IMR-90 (cell line): ENCODE measurements at regions not wholly inside any gene's neighbourhood (a gene's known extent, or its start where the extent isn't known, plus 50 kb on each side); places are given as distances from the start of the nearest gene placed in this dataset.

Source experiments
- ATAC-seq: fragments of 200-7000 bp; cut with Tn5 transposase; 2 replicates; pipeline ENCODE4 v1.9.1; 2020; ENCODE audit warnings: low read depth, mild to moderate bottlenecking, moderate library complexity
- BruUV-seq: library from RNA; stranded (reverse); fragments of 400-500 nt; replicated peaks from 2 replicates; lab custom pipeline; 2021; lab: Mats Ljungman, UMichigan
- CTCF ChIA-PET: fragments of 300-600 bp; formaldehyde crosslinking; extraction: SDS; loops from one replicate; lab custom pipeline; 2021; ENCODE audit warnings: antibody characterized with exemption; lab: Yijun Ruan, JAX
- POLR2A ChIA-PET: fragments of 300-600 bp; sonication (Branson Sonifier 250); formaldehyde crosslinking; loops from one replicate; lab custom pipeline; 2022; ENCODE audit warnings: antibody characterized with exemption; ENCODE audit not compliant: unreplicated experiment; lab: Charles Lee
- DNase-seq: peaks from one replicate; pipeline ENCODE4 v3.0.0; 2013
- H2AFZ ChIP-seq: replicated peaks from 2 replicates; pipeline ENCODE3; 2013; ENCODE audit warnings: low read length, mild to moderate bottlenecking; ENCODE audit not compliant: poor library complexity
- H2AK5ac ChIP-seq: 2 replicates; pipeline ENCODE4 v1.6.1; 2013; ENCODE audit warnings: low read depth, low read length, inconsistent platforms
- H2AK9ac ChIP-seq: replicated peaks from 2 replicates; pipeline ENCODE3; 2013; ENCODE audit warnings: mild to moderate bottlenecking, low read depth, low read length, moderate library complexity; ENCODE audit not compliant: poor library complexity
- H2BK120ac ChIP-seq: 2 replicates; pipeline ENCODE4 v1.6.1; 2013; ENCODE audit warnings: low read depth, low read length, inconsistent platforms
- H2BK15ac ChIP-seq: 3 replicates; pipeline ENCODE4 v1.6.1; 2013; ENCODE audit warnings: low read depth, low read length, inconsistent platforms
- H2BK20ac ChIP-seq: 2 replicates; pipeline ENCODE4 v1.6.1; 2013; ENCODE audit warnings: low read depth, mild to moderate bottlenecking, inconsistent platforms, low read length, moderate library complexity
- H2BK5ac ChIP-seq: 2 replicates; pipeline ENCODE4 v1.6.1; 2013; ENCODE audit warnings: mild to moderate bottlenecking, low read depth, low read length, inconsistent platforms; ENCODE audit not compliant: poor library complexity, severe bottlenecking
- H3K14ac ChIP-seq: replicated peaks from 2 replicates; pipeline ENCODE4 v1.6.1; 2013; ENCODE audit warnings: low read depth, low read length, inconsistent platforms
- H3K18ac ChIP-seq: 2 replicates; pipeline ENCODE4 v1.6.1; 2013; ENCODE audit warnings: low read depth, low read length, control low read depth
- H3K23ac ChIP-seq: 2 replicates; pipeline ENCODE4 v1.6.1; 2013; ENCODE audit warnings: low read depth, low read length, inconsistent platforms
- H3K27ac ChIP-seq: 2 replicates; pipeline ENCODE4 v1.5.1; 2013; ENCODE audit warnings: mild to moderate bottlenecking, control low read depth, low read length; ENCODE audit not compliant: insufficient read depth
- H3K27me3 ChIP-seq: 2 replicates; pipeline ENCODE4 v1.6.1; 2013; ENCODE audit warnings: low read length; ENCODE audit not compliant: control insufficient read depth, insufficient read depth
- H3K36me3 ChIP-seq: 2 replicates; pipeline ENCODE4 v1.6.1; 2013; ENCODE audit warnings: low read length, mixed read lengths; ENCODE audit not compliant: control insufficient read depth, insufficient read depth
- H3K4ac ChIP-seq: 2 replicates; pipeline ENCODE4 v1.6.1; 2013; ENCODE audit warnings: low read depth, low read length, inconsistent platforms
- H3K4me1 ChIP-seq: 2 replicates; pipeline ENCODE4 v1.6.1; 2013; ENCODE audit warnings: low read length, mixed read lengths; ENCODE audit not compliant: control insufficient read depth, insufficient read depth
- H3K4me2 ChIP-seq: 2 replicates; pipeline ENCODE4 v1.6.1; 2013; ENCODE audit warnings: low read depth, mild to moderate bottlenecking, control low read depth, low read length, moderate library complexity
- H3K4me3 ChIP-seq: 2 replicates; pipeline ENCODE4 v1.5.1; 2013; ENCODE audit warnings: low read depth, mild to moderate bottlenecking, control low read depth, low read length, moderate library complexity; ENCODE audit not compliant: insufficient read depth
- H3K56ac ChIP-seq: 2 replicates; pipeline ENCODE4 v1.6.1; 2013; ENCODE audit warnings: low read length, inconsistent platforms; ENCODE audit not compliant: insufficient read depth; ENCODE audit errors: extremely low read depth
- H3K79me1 ChIP-seq, 2 experiments: 2 replicates each; pipeline ENCODE4 v1.6.1; 2013; ENCODE audit warnings: low read length in 2 of 2, inconsistent platforms in 1 of 2, low read depth in 1 of 2
- H3K9ac ChIP-seq: 2 replicates; pipeline ENCODE4 v1.6.1; 2013; ENCODE audit warnings: low read depth, low read length, control low read depth
- H3K9me1 ChIP-seq: 2 replicates; pipeline ENCODE4 v1.6.1; 2013; ENCODE audit warnings: low read length, inconsistent platforms; ENCODE audit not compliant: insufficient read depth
- H3K9me3 ChIP-seq: 2 replicates; pipeline ENCODE4 v1.6.1; 2013; ENCODE audit warnings: low read length; ENCODE audit not compliant: control insufficient read depth, insufficient read depth
- H4K20me1 ChIP-seq: 2 replicates; pipeline ENCODE4 v1.6.1; 2013; ENCODE audit warnings: low read length, inconsistent platforms; ENCODE audit not compliant: insufficient read depth
- H4K5ac ChIP-seq: 2 replicates; pipeline ENCODE4 v1.6.1; 2013; ENCODE audit warnings: mild to moderate bottlenecking, low read depth, low read length, control low read depth
- H4K8ac ChIP-seq, 2 experiments: 2 replicates each; pipeline ENCODE4 v1.6.1; 2013; ENCODE audit warnings: low read depth in 2 of 2, low read length in 2 of 2, control low read depth in 1 of 2, inconsistent platforms in 1 of 2
- H4K91ac ChIP-seq: 2 replicates; pipeline ENCODE4 v1.6.1; 2013; ENCODE audit warnings: low read depth, low read length, inconsistent platforms; ENCODE audit not compliant: insufficient read depth
- BHLHE40 ChIP-seq: fragments of 150-350 bp; IDR thresholded peaks from 2 replicates; pipeline ENCODE4 v1.6.1; 2016; ENCODE audit warnings: mild to moderate bottlenecking, low read depth, low read length
- FOS ChIP-seq: fragments of 150-350 bp; IDR thresholded peaks from 2 replicates; pipeline ENCODE4 v1.6.1; 2016; ENCODE audit warnings: low read depth, low read length
- RFX5 ChIP-seq: IDR thresholded peaks from 2 replicates; pipeline ENCODE4 v1.8.0; 2012; ENCODE audit warnings: low read depth, mild to moderate bottlenecking, low read length, moderate library complexity
- WGBS, 2 experiments: methylation state at CpG; one replicate each; pipeline versions ENCODE4 v1.1.5 to v1.1.7; 2013; ENCODE audit warnings: missing lambda C conversion rate in 2 of 2; ENCODE audit not compliant: insufficient read length in 1 of 2; ENCODE audit errors: extremely low coverage in 2 of 2; 5-methylcytosine and 5-hydroxymethylcytosine counted together
- dilution Hi-C: fragments of 300-500 bp; cut with HindIII; formaldehyde crosslinking; loops from one replicate; pipeline ENCODE4 v1.14.3; 2018; ENCODE audit warnings: low sequenced_read_pairs; ENCODE audit not compliant: unreplicated experiment
- in situ Hi-C: fragments of 300-500 bp; cut with MboI; formaldehyde crosslinking; loops from 3 replicates; pipeline ENCODE4 v1.14.3; 2019; ENCODE audit warnings: low sequenced_read_pairs, inconsistent platforms, mixed read lengths
- intact Hi-C: fragments of 100-400 bp; cut with micrococcal nuclease; formaldehyde crosslinking; loops from 2 replicates; pipeline ENCODE4 v1.10.0; 2022
- TF ChIP-seq, protein P1 (sequence below): conservative IDR thresholded peaks from 2 replicates; pipeline ENCODE4 v1.5.1; 2012; ENCODE audit warnings: mild to moderate bottlenecking, low read depth, low read length, improper control_type of control experiment

- CTCF ChIA-PET, result no interaction called here
- no peak overlapping the region for H3K4ac ChIP-seq
- DNase-seq, result no peak
- H3K9me3 ChIP-seq, result 0 out of 2 replicates have a peak, but pooled peaks cover 2% of the 10 kb centered on the region
- TF ChIP-seq RFX5 (no peak), BHLHE40 (no peak), FOS (no peak)
- TF ChIP-seq, protein P1, sequence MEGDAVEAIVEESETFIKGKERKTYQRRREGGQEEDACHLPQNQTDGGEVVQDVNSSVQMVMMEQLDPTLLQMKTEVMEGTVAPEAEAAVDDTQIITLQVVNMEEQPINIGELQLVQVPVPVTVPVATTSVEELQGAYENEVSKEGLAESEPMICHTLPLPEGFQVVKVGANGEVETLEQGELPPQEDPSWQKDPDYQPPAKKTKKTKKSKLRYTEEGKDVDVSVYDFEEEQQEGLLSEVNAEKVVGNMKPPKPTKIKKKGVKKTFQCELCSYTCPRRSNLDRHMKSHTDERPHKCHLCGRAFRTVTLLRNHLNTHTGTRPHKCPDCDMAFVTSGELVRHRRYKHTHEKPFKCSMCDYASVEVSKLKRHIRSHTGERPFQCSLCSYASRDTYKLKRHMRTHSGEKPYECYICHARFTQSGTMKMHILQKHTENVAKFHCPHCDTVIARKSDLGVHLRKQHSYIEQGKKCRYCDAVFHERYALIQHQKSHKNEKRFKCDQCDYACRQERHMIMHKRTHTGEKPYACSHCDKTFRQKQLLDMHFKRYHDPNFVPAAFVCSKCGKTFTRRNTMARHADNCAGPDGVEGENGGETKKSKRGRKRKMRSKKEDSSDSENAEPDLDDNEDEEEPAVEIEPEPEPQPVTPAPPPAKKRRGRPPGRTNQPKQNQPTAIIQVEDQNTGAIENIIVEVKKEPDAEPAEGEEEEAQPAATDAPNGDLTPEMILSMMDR, result no peak
- dilution Hi-C loops (no loop called here), in situ Hi-C loops (no loop called here), intact Hi-C loops (no loop called here)
- H2BK15ac ChIP-seq, result no peak overlapping the region
- H3K23ac ChIP-seq, result no peak overlapping the region
- no peak for ATAC-seq
- H3K9me1 ChIP-seq, result no peaks in the 10 kb centered on the region
- H2AFZ ChIP-seq, result no peak overlapping the region
- no peaks in the 10 kb centered on the region for H3K36me3 ChIP-seq
- H3K79me1 ChIP-seq, result no peaks in the 10 kb centered on the region
- H3K56ac ChIP-seq, result no peak overlapping the region
- no peak overlapping the region for H4K5ac ChIP-seq
- no peak overlapping the region for H3K27ac ChIP-seq
- H3K9ac ChIP-seq, result no peak overlapping the region
- H4K20me1 ChIP-seq, result no peaks in the 10 kb centered on the region
- H3K18ac ChIP-seq, result no peak overlapping the region
- H2AK9ac ChIP-seq, result no peak overlapping the region
- H4K8ac ChIP-seq, result no peak overlapping the region
- WGBS, 2 experiments, result no CpG with 5 or more reads among the region's 1 CpG
- no peak overlapping the region for H2BK20ac ChIP-seq
- no peak overlapping the region for H3K14ac ChIP-seq
- no TSS peak for BruUV-seq
- H2BK120ac ChIP-seq, result no peak overlapping the region
- H3K27me3 ChIP-seq, result no peaks in the 10 kb centered on the region
- no peak overlapping the region for H3K4me2 ChIP-seq
- H2AK5ac ChIP-seq, result no peak overlapping the region
- POLR2A ChIA-PET, result no interaction called here
- H3K4me1 ChIP-seq, result no peaks in the 10 kb centered on the region
- no peak overlapping the region for H2BK5ac ChIP-seq
- H4K91ac ChIP-seq, result no peak overlapping the region
- no peak overlapping the region for H3K4me3 ChIP-seq
Measured at GRCh38 chr2:147325990-147326389, 518.8 kb upstream of the ACVR2A start.
